IMR-90 (cell line): ENCODE measurements at regions not wholly inside any gene's neighbourhood (a gene's known extent, or its start where the extent isn't known, plus 50 kb on each side); places are given as distances from the start of the nearest gene placed in this dataset.

Experiments used
- ATAC-seq: fragments of 200-7000 bp; cut with Tn5 transposase; 2 replicates; pipeline ENCODE4 v1.9.1; 2020; ENCODE audit warnings: low read depth, mild to moderate bottlenecking, moderate library complexity
- BruUV-seq: library from RNA; stranded (reverse); fragments of 400-500 nt; replicated peaks from 2 replicates; lab custom pipeline; 2021; lab: Mats Ljungman, UMichigan
- CTCF ChIA-PET: fragments of 300-600 bp; formaldehyde crosslinking; extraction: SDS; loops from one replicate; lab custom pipeline; 2021; ENCODE audit warnings: antibody characterized with exemption; lab: Yijun Ruan, JAX
- POLR2A ChIA-PET: fragments of 300-600 bp; sonication (Branson Sonifier 250); formaldehyde crosslinking; loops from one replicate; lab custom pipeline; 2022; ENCODE audit warnings: antibody characterized with exemption; ENCODE audit not compliant: unreplicated experiment; lab: Charles Lee
- DNase-seq: peaks from one replicate; pipeline ENCODE4 v3.0.0; 2013
- H2AFZ ChIP-seq: replicated peaks from 2 replicates; pipeline ENCODE3; 2013; ENCODE audit warnings: low read length, mild to moderate bottlenecking; ENCODE audit not compliant: poor library complexity
- H2AK5ac ChIP-seq: 2 replicates; pipeline ENCODE4 v1.6.1; 2013; ENCODE audit warnings: low read depth, low read length, inconsistent platforms
- H2AK9ac ChIP-seq: replicated peaks from 2 replicates; pipeline ENCODE3; 2013; ENCODE audit warnings: mild to moderate bottlenecking, low read depth, low read length, moderate library complexity; ENCODE audit not compliant: poor library complexity
- H2BK120ac ChIP-seq: 2 replicates; pipeline ENCODE4 v1.6.1; 2013; ENCODE audit warnings: low read depth, low read length, inconsistent platforms
- H2BK15ac ChIP-seq: 3 replicates; pipeline ENCODE4 v1.6.1; 2013; ENCODE audit warnings: low read depth, low read length, inconsistent platforms
- H2BK20ac ChIP-seq: 2 replicates; pipeline ENCODE4 v1.6.1; 2013; ENCODE audit warnings: low read depth, mild to moderate bottlenecking, inconsistent platforms, low read length, moderate library complexity
- H2BK5ac ChIP-seq: 2 replicates; pipeline ENCODE4 v1.6.1; 2013; ENCODE audit warnings: mild to moderate bottlenecking, low read depth, low read length, inconsistent platforms; ENCODE audit not compliant: poor library complexity, severe bottlenecking
- H3K14ac ChIP-seq: replicated peaks from 2 replicates; pipeline ENCODE4 v1.6.1; 2013; ENCODE audit warnings: low read depth, low read length, inconsistent platforms
- H3K18ac ChIP-seq: 2 replicates; pipeline ENCODE4 v1.6.1; 2013; ENCODE audit warnings: low read depth, low read length, control low read depth
- H3K23ac ChIP-seq: 2 replicates; pipeline ENCODE4 v1.6.1; 2013; ENCODE audit warnings: low read depth, low read length, inconsistent platforms
- H3K27ac ChIP-seq: 2 replicates; pipeline ENCODE4 v1.5.1; 2013; ENCODE audit warnings: mild to moderate bottlenecking, control low read depth, low read length; ENCODE audit not compliant: insufficient read depth
- H3K27me3 ChIP-seq: 2 replicates; pipeline ENCODE4 v1.6.1; 2013; ENCODE audit warnings: low read length; ENCODE audit not compliant: control insufficient read depth, insufficient read depth
- H3K36me3 ChIP-seq: 2 replicates; pipeline ENCODE4 v1.6.1; 2013; ENCODE audit warnings: low read length, mixed read lengths; ENCODE audit not compliant: control insufficient read depth, insufficient read depth
- H3K4ac ChIP-seq: 2 replicates; pipeline ENCODE4 v1.6.1; 2013; ENCODE audit warnings: low read depth, low read length, inconsistent platforms
- H3K4me1 ChIP-seq: 2 replicates; pipeline ENCODE4 v1.6.1; 2013; ENCODE audit warnings: low read length, mixed read lengths; ENCODE audit not compliant: control insufficient read depth, insufficient read depth
- H3K4me2 ChIP-seq: 2 replicates; pipeline ENCODE4 v1.6.1; 2013; ENCODE audit warnings: low read depth, mild to moderate bottlenecking, control low read depth, low read length, moderate library complexity
- H3K4me3 ChIP-seq: 2 replicates; pipeline ENCODE4 v1.5.1; 2013; ENCODE audit warnings: low read depth, mild to moderate bottlenecking, control low read depth, low read length, moderate library complexity; ENCODE audit not compliant: insufficient read depth
- H3K56ac ChIP-seq: 2 replicates; pipeline ENCODE4 v1.6.1; 2013; ENCODE audit warnings: low read length, inconsistent platforms; ENCODE audit not compliant: insufficient read depth; ENCODE audit errors: extremely low read depth
- H3K79me1 ChIP-seq, 2 experiments: 2 replicates each; pipeline ENCODE4 v1.6.1; 2013; ENCODE audit warnings: low read length in 2 of 2, inconsistent platforms in 1 of 2, low read depth in 1 of 2
- H3K9ac ChIP-seq: 2 replicates; pipeline ENCODE4 v1.6.1; 2013; ENCODE audit warnings: low read depth, low read length, control low read depth
- H3K9me1 ChIP-seq: 2 replicates; pipeline ENCODE4 v1.6.1; 2013; ENCODE audit warnings: low read length, inconsistent platforms; ENCODE audit not compliant: insufficient read depth
- H3K9me3 ChIP-seq: 2 replicates; pipeline ENCODE4 v1.6.1; 2013; ENCODE audit warnings: low read length; ENCODE audit not compliant: control insufficient read depth, insufficient read depth
- H4K20me1 ChIP-seq: 2 replicates; pipeline ENCODE4 v1.6.1; 2013; ENCODE audit warnings: low read length, inconsistent platforms; ENCODE audit not compliant: insufficient read depth
- H4K5ac ChIP-seq: 2 replicates; pipeline ENCODE4 v1.6.1; 2013; ENCODE audit warnings: mild to moderate bottlenecking, low read depth, low read length, control low read depth
- H4K8ac ChIP-seq, 2 experiments: 2 replicates each; pipeline ENCODE4 v1.6.1; 2013; ENCODE audit warnings: low read depth in 2 of 2, low read length in 2 of 2, control low read depth in 1 of 2, inconsistent platforms in 1 of 2
- H4K91ac ChIP-seq: 2 replicates; pipeline ENCODE4 v1.6.1; 2013; ENCODE audit warnings: low read depth, low read length, inconsistent platforms; ENCODE audit not compliant: insufficient read depth
- BHLHE40 ChIP-seq: fragments of 150-350 bp; IDR thresholded peaks from 2 replicates; pipeline ENCODE4 v1.6.1; 2016; ENCODE audit warnings: mild to moderate bottlenecking, low read depth, low read length
- CEBPB ChIP-seq: IDR thresholded peaks from 2 replicates; pipeline ENCODE4 v1.6.1; 2012; ENCODE audit warnings: low read depth, low read length, improper control_type of control experiment
- CHD1 ChIP-seq: IDR thresholded peaks from 2 replicates; pipeline ENCODE4 v1.6.1; 2012; ENCODE audit warnings: low read depth, low read length, improper control_type of control experiment
- ELK1 ChIP-seq: fragments of 150-350 bp; IDR thresholded peaks from 2 replicates; pipeline ENCODE4 v1.6.1; 2016; ENCODE audit warnings: low read depth, mild to moderate bottlenecking, low read length, moderate library complexity, borderline replicate concordance
- FOS ChIP-seq: fragments of 150-350 bp; IDR thresholded peaks from 2 replicates; pipeline ENCODE4 v1.6.1; 2016; ENCODE audit warnings: low read depth, low read length
- MAFK ChIP-seq: IDR thresholded peaks from 2 replicates; pipeline ENCODE4 v1.6.1; 2012; ENCODE audit warnings: low read depth, low read length, improper control_type of control experiment
- MAZ ChIP-seq: IDR thresholded peaks from 2 replicates; pipeline ENCODE4 v1.6.1; 2012; ENCODE audit warnings: low read depth, mild to moderate bottlenecking, low read length, improper control_type of control experiment, moderate library complexity, borderline replicate concordance
- MXI1 ChIP-seq: IDR thresholded peaks from 2 replicates; pipeline ENCODE4 v1.6.1; 2012; ENCODE audit warnings: low read depth, mild to moderate bottlenecking, low read length, moderate library complexity, borderline replicate concordance
- NFE2L2 ChIP-seq: fragments of 150-350 bp; IDR thresholded peaks from 2 replicates; pipeline ENCODE4 v1.6.1; 2016; ENCODE audit warnings: low read depth, mild to moderate bottlenecking, low read length
- POLR2A ChIP-seq: IDR thresholded peaks from 2 replicates; pipeline ENCODE4 v1.6.1; 2012; ENCODE audit warnings: mild to moderate bottlenecking, low read depth, low read length
- RAD21 ChIP-seq: IDR thresholded peaks from 2 replicates; pipeline ENCODE4 v1.6.1; 2012; ENCODE audit warnings: low read length, improper control_type of control experiment
- RCOR1 ChIP-seq: IDR thresholded peaks from 2 replicates; pipeline ENCODE4 v1.6.1; 2012; ENCODE audit warnings: mild to moderate bottlenecking, low read length, improper control_type of control experiment; ENCODE audit not compliant: insufficient replicate concordance
- RFX5 ChIP-seq: IDR thresholded peaks from 2 replicates; pipeline ENCODE4 v1.8.0; 2012; ENCODE audit warnings: low read depth, mild to moderate bottlenecking, low read length, moderate library complexity
- SMC3 ChIP-seq: fragments of 150-350 bp; IDR thresholded peaks from 2 replicates; pipeline ENCODE4 v1.6.1; 2016; ENCODE audit warnings: low read depth, mild to moderate bottlenecking, antibody characterized with exemption, low read length, moderate library complexity
- WGBS, 2 experiments: methylation state at CpG; one replicate each; pipeline versions ENCODE4 v1.1.5 to v1.1.7; 2013; ENCODE audit warnings: missing lambda C conversion rate in 2 of 2; ENCODE audit not compliant: insufficient read length in 1 of 2; ENCODE audit errors: extremely low coverage in 2 of 2; 5-methylcytosine and 5-hydroxymethylcytosine counted together
- dilution Hi-C: fragments of 300-500 bp; cut with HindIII; formaldehyde crosslinking; loops from one replicate; pipeline ENCODE4 v1.14.3; 2018; ENCODE audit warnings: low sequenced_read_pairs; ENCODE audit not compliant: unreplicated experiment
- in situ Hi-C: fragments of 300-500 bp; cut with MboI; formaldehyde crosslinking; loops from 3 replicates; pipeline ENCODE4 v1.14.3; 2019; ENCODE audit warnings: low sequenced_read_pairs, inconsistent platforms, mixed read lengths
- intact Hi-C: fragments of 100-400 bp; cut with micrococcal nuclease; formaldehyde crosslinking; loops from 2 replicates; pipeline ENCODE4 v1.10.0; 2022
- TF ChIP-seq, protein P1 (sequence below): conservative IDR thresholded peaks from 2 replicates; pipeline ENCODE4 v1.5.1; 2012; ENCODE audit warnings: mild to moderate bottlenecking, low read depth, low read length, improper control_type of control experiment
- TF ChIP-seq, protein P2 (sequence below): fragments of 150-350 bp; IDR thresholded peaks from 2 replicates; pipeline ENCODE4 v1.6.1; 2017; ENCODE audit warnings: mild to moderate bottlenecking, antibody characterized with exemption, low read length, low read depth

- Histone ChIP-seq H3K56ac (no peak overlapping the region), H2BK20ac (no peak overlapping the region), H3K9ac (no peak overlapping the region), H3K9me1 (no peaks in the 10 kb centered on the region), H3K4ac (no peak overlapping the region), H4K8ac (no peak overlapping the region), H3K4me3 (no peak overlapping the region), H3K27me3 (no peaks in the 10 kb centered on the region), H2BK15ac (no peak overlapping the region), H3K18ac (no peak overlapping the region), H4K91ac (no peak overlapping the region), H3K23ac (no peak overlapping the region), H3K4me2 (no peak overlapping the region), H2AFZ (no peak overlapping the region), H2BK120ac (no peak overlapping the region), H4K5ac (no peak overlapping the region), H3K4me1 (no peaks in the 10 kb centered on the region), H4K20me1 (no peaks in the 10 kb centered on the region), H2AK5ac (no peak overlapping the region), H3K14ac (no peak overlapping the region), H3K27ac (no peak overlapping the region), H3K9me3 (no peaks in the 10 kb centered on the region), H3K36me3 (no peaks in the 10 kb centered on the region), H2BK5ac (no peak overlapping the region), H3K79me1 (no peaks in the 10 kb centered on the region), H2AK9ac (no peak overlapping the region)
- BruUV-seq, result no TSS peak
- CTCF ChIA-PET, result no interaction called here
- in situ Hi-C loops (no loop called here), dilution Hi-C loops (no loop called here), intact Hi-C loops (no loop called here)
- DNase-seq (no peak), ATAC-seq (no peak)
- no CpG with 5 or more reads among the region's 4 CpGs for WGBS, 2 experiments
- TF ChIP-seq CEBPB, result no peak
- no peak for TF ChIP-seq RAD21
- TF ChIP-seq FOS, result no peak
- no peak for TF ChIP-seq BHLHE40
- no peak for TF ChIP-seq MAZ
- no peak for TF ChIP-seq CHD1
- no peak for TF ChIP-seq ELK1
- no peak for TF ChIP-seq SMC3
- TF ChIP-seq RCOR1, result no peak
- TF ChIP-seq POLR2A, result no peak
- TF ChIP-seq, protein P1, sequence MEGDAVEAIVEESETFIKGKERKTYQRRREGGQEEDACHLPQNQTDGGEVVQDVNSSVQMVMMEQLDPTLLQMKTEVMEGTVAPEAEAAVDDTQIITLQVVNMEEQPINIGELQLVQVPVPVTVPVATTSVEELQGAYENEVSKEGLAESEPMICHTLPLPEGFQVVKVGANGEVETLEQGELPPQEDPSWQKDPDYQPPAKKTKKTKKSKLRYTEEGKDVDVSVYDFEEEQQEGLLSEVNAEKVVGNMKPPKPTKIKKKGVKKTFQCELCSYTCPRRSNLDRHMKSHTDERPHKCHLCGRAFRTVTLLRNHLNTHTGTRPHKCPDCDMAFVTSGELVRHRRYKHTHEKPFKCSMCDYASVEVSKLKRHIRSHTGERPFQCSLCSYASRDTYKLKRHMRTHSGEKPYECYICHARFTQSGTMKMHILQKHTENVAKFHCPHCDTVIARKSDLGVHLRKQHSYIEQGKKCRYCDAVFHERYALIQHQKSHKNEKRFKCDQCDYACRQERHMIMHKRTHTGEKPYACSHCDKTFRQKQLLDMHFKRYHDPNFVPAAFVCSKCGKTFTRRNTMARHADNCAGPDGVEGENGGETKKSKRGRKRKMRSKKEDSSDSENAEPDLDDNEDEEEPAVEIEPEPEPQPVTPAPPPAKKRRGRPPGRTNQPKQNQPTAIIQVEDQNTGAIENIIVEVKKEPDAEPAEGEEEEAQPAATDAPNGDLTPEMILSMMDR, result no peak
- no peak for TF ChIP-seq MXI1
- no peak for TF ChIP-seq MAFK
- TF ChIP-seq, protein P2, sequence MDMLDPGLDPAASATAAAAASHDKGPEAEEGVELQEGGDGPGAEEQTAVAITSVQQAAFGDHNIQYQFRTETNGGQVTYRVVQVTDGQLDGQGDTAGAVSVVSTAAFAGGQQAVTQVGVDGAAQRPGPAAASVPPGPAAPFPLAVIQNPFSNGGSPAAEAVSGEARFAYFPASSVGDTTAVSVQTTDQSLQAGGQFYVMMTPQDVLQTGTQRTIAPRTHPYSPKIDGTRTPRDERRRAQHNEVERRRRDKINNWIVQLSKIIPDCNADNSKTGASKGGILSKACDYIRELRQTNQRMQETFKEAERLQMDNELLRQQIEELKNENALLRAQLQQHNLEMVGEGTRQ, result no peak
- no peak for TF ChIP-seq NFE2L2
- no peak for TF ChIP-seq RFX5
- POLR2A ChIA-PET, result no interaction called here
These were observed 252.8 kb downstream of the PIK3R1 start for GRCh38 chr5:68468322-68468721.
